ENCODE measurements at regions not wholly inside any gene's neighbourhood (a gene's known extent, or its start where the extent isn't known, plus 50 kb on each side); places are given as distances from the start of the nearest gene placed in this dataset.

DNA sequence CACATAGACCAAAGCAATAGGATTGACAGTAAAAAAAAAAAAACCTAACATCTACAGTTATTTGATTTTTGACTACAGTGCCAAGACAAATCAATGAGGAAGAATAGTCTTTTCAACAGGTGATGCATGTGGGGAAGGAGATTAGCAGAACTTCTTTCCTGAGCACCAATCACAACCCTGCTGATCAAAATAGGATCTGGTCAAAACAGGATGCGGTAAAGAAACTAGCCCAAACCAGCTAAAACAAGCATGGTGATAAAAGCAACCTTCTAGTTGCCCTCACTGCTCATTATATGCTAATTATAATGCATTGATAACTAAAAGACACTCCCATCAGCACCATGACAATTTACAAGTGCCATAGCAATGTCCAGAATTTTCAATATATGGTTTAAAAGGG lies 667.5 kb downstream of the GRXCR1 start:
- dilution Hi-C loops (cut with MboI; ENCODE audit: extremely low pct_ligation_motif_present, low sequenced_read_pairs) = no loop called here
- no peak overlapping the region for H3K27ac ChIP-seq (ENCODE audit: control insufficient read depth, insufficient read depth, low read length)
- FAIRE-seq = no peak

DNA sequence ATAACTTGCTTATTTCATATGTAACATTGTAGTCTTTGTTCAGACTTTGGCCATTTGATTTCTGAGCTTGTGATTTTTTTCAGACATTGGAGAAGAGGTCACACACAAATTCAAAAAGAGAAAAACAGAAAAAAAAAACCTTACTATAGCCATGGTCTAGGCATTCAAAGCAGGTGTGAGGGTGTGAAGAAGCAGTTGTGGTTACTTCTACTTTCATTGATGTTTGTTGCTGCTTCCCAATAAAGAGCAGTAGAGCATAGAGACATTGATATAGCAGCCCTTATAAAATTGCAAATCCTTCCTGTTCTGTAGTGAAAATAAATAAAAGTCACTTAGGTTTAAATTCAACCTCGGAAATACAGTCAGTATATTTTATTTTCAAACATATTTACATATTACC lies 671.6 kb downstream of the GRXCR1 start:
- no peak overlapping the region for H3K4me3 ChIP-seq (ENCODE audit: control insufficient read depth in 2 of 3, extremely low read depth in 1 of 3, insufficient read depth in 2 of 3, low read depth in 1 of 3, low read length in 3 of 3)
- no peak overlapping the region for H3K9ac ChIP-seq (ENCODE audit: control insufficient read depth, extremely low read depth, insufficient read depth, low read length)
- no peaks in the 10 kb centered on the region for H3K27me3 ChIP-seq (ENCODE audit: control insufficient read depth, extremely low read depth, insufficient read depth, low read length)
- FAIRE-seq = no peak
- H3K79me2 ChIP-seq (ENCODE audit: control insufficient read depth, insufficient read depth, low read length) = no peaks in the 10 kb centered on the region
- H3K27ac ChIP-seq (ENCODE audit: control insufficient read depth, insufficient read depth, low read length) = no peak overlapping the region
- H3K36me3 ChIP-seq (ENCODE audit: control insufficient read depth in 2 of 2, extremely low read depth in 1 of 2, insufficient read depth in 2 of 2, low read length in 2 of 2) = no peaks in the 10 kb centered on the region
- no peaks in the 10 kb centered on the region for H3K9me3 ChIP-seq (ENCODE audit: control insufficient read depth, low read depth, low read length)
- H4K20me1 ChIP-seq (ENCODE audit: control insufficient read depth, extremely low read depth, insufficient read depth, low read length) = no peaks in the 10 kb centered on the region
- no peak overlapping the region for H2AFZ ChIP-seq (ENCODE audit: control insufficient read depth, low read length)
- H3K4me1 ChIP-seq (ENCODE audit: control insufficient read depth, extremely low read depth, insufficient read depth, low read length) = no peaks in the 10 kb centered on the region
- dilution Hi-C loops (cut with MboI; ENCODE audit: extremely low pct_ligation_motif_present, low sequenced_read_pairs) = no loop called here
- DNase-seq (ENCODE audit: low read depth, low spot score) = no peak
- no peaks in the 10 kb centered on the region for H3K9me1 ChIP-seq (ENCODE audit: control insufficient read depth, extremely low read depth, insufficient read depth, low read length)
- TF ChIP-seq, protein P1, sequence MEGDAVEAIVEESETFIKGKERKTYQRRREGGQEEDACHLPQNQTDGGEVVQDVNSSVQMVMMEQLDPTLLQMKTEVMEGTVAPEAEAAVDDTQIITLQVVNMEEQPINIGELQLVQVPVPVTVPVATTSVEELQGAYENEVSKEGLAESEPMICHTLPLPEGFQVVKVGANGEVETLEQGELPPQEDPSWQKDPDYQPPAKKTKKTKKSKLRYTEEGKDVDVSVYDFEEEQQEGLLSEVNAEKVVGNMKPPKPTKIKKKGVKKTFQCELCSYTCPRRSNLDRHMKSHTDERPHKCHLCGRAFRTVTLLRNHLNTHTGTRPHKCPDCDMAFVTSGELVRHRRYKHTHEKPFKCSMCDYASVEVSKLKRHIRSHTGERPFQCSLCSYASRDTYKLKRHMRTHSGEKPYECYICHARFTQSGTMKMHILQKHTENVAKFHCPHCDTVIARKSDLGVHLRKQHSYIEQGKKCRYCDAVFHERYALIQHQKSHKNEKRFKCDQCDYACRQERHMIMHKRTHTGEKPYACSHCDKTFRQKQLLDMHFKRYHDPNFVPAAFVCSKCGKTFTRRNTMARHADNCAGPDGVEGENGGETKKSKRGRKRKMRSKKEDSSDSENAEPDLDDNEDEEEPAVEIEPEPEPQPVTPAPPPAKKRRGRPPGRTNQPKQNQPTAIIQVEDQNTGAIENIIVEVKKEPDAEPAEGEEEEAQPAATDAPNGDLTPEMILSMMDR (optimal IDR thresholded peaks at IDR 0.05 in 1 of 3, IDR thresholded peaks at IDR 0.05 in 1 of 3, conservative IDR thresholded peaks at IDR 0.05 in 1 of 3; ENCODE audit: extremely low read depth in 1 of 3, insufficient read depth in 2 of 3, low read length in 3 of 3) = no peak
- TF ChIP-seq EZH2 (IDR thresholded peaks at IDR 0.05; ENCODE audit: low read length) = no peak
- H3K4me2 ChIP-seq (ENCODE audit: control insufficient read depth, extremely low read depth, insufficient read depth, low read depth, low read length) = no peak overlapping the region

More for the DNA sequence above, 667.5 kb downstream of the GRXCR1 start:
- no peak for DNase-seq (ENCODE audit: low read depth, low spot score)
- H3K4me2 ChIP-seq (ENCODE audit: control insufficient read depth, extremely low read depth, insufficient read depth, low read depth, low read length) = no peak overlapping the region
- no peaks in the 10 kb centered on the region for H3K9me1 ChIP-seq (ENCODE audit: control insufficient read depth, extremely low read depth, insufficient read depth, low read length)
- TF ChIP-seq, protein P1 (optimal IDR thresholded peaks at IDR 0.05 in 1 of 3, IDR thresholded peaks at IDR 0.05 in 1 of 3, conservative IDR thresholded peaks at IDR 0.05 in 1 of 3; ENCODE audit: extremely low read depth in 1 of 3, insufficient read depth in 2 of 3, low read length in 3 of 3) = no peak
- no peak for TF ChIP-seq EZH2 (IDR thresholded peaks at IDR 0.05; ENCODE audit: low read length)
- no peaks in the 10 kb centered on the region for H3K9me3 ChIP-seq (ENCODE audit: control insufficient read depth, low read depth, low read length)
- H3K4me3 ChIP-seq (ENCODE audit: control insufficient read depth in 2 of 3, extremely low read depth in 1 of 3, insufficient read depth in 2 of 3, low read depth in 1 of 3, low read length in 3 of 3) = no peak overlapping the region
- no peaks in the 10 kb centered on the region for H3K27me3 ChIP-seq (ENCODE audit: control insufficient read depth, extremely low read depth, insufficient read depth, low read length)
- H3K4me1 ChIP-seq (ENCODE audit: control insufficient read depth, extremely low read depth, insufficient read depth, low read length) = no peaks in the 10 kb centered on the region
- H3K9ac ChIP-seq (ENCODE audit: control insufficient read depth, extremely low read depth, insufficient read depth, low read length) = no peak overlapping the region
- H3K79me2 ChIP-seq (ENCODE audit: control insufficient read depth, insufficient read depth, low read length) = no peaks in the 10 kb centered on the region
- no peak overlapping the region for H2AFZ ChIP-seq (ENCODE audit: control insufficient read depth, low read length)
- no peaks in the 10 kb centered on the region for H4K20me1 ChIP-seq (ENCODE audit: control insufficient read depth, extremely low read depth, insufficient read depth, low read length)
- no peaks in the 10 kb centered on the region for H3K36me3 ChIP-seq (ENCODE audit: control insufficient read depth in 2 of 2, extremely low read depth in 1 of 2, insufficient read depth in 2 of 2, low read length in 2 of 2)

All from keratinocyte (primary cell).